Right lobe of liver (tissue), 6 donors: ENCODE measurements at regions not wholly inside any gene's neighbourhood (a gene's known extent, or its start where the extent isn't known, plus 50 kb on each side); places are given as distances from the start of the nearest gene placed in this dataset.

Source experiments
- ATAC-seq, 4 donors: fragments of 200-7000 bp; cut with Tn5 transposase; one replicate each; pipeline ENCODE4 v1.9.1; 2020; ENCODE audit warnings: mild to moderate bottlenecking in 4 of 4, moderate library complexity in 4 of 4
- DNase-seq, 3 donors: peaks; one replicate each; pipeline ENCODE4 v3.0.0-alpha.2; 2020
- H3K27ac ChIP-seq, 3 donors: fragments of 200-600 bp; one replicate each; pipeline ENCODE4 v1.8.0; 2022
- H3K27me3 ChIP-seq, 2 donors: fragments of 200-600 bp; one replicate each; pipeline ENCODE4 v1.8.0; 2022
- H3K36me3 ChIP-seq, 4 donors: fragments of 200-600 bp; sonication (generic) in 1 of 4; one replicate each; pipeline versions ENCODE4 v1.5.1 to v1.8.0; 2017 to 2022; ENCODE audit warnings: control low read depth in 1 of 4
- H3K4me1 ChIP-seq, 4 donors: fragments of 200-600 bp; sonication (generic) in 1 of 4; one replicate each; pipeline versions ENCODE4 v1.5.1 to v1.8.0; 2017 to 2022; ENCODE audit warnings: control low read depth in 1 of 4
- H3K4me3 ChIP-seq, 3 donors: fragments of 200-600 bp; one replicate each; pipeline ENCODE4 v1.8.0; 2022
- H3K9me3 ChIP-seq, 4 donors: fragments of 200-600 bp; sonication (generic) in 1 of 4; one replicate each; pipeline versions ENCODE4 v1.5.1 to v1.8.0; 2017 to 2022; ENCODE audit warnings: control low read depth in 1 of 4
- POLR2A ChIP-seq: fragments of 450-650 bp; IDR thresholded peaks from one replicate; pipeline ENCODE4 v1.6.1; 2017; ENCODE audit warnings: antibody characterized with exemption, mild to moderate bottlenecking
- WGBS: methylation state at CpG from one replicate; pipeline ENCODE4 v1.1.6; 2018; ENCODE audit warnings: low coverage, low lambda C conversion rate; ENCODE audit not compliant: insufficient coverage; ENCODE audit errors: missing lambda C conversion rate; 5-methylcytosine and 5-hydroxymethylcytosine counted together
- intact Hi-C, 2 donors: fragments of 100-400 bp; cut with DNase I; formaldehyde crosslinking; loops; one replicate each; pipeline versions ENCODE4 v1.11.2 to v1.14.1; 2022
- TF ChIP-seq, protein P1 (sequence below), 4 donors: fragments of 200-600 bp in 3 of 4; fragments of 450-650 bp in 1 of 4; IDR thresholded peaks; one replicate each; pipeline versions ENCODE4 v1.5.1 to v1.8.0; 2016 to 2022; ENCODE audit warnings: antibody characterized with exemption in 4 of 4, mild to moderate bottlenecking in 2 of 4
- donor health status: DM: no; HTN: yes; CAD: no.
- donor health status: DM: no; HTN: no; CAD: no.
- donor health status: DM: no; HTN: no; CAD: no.
- donor health status: DM: no; HTN: yes; CAD: no.
- donor health status: DM: no; HTN: yes; CAD: no.

DNA sequence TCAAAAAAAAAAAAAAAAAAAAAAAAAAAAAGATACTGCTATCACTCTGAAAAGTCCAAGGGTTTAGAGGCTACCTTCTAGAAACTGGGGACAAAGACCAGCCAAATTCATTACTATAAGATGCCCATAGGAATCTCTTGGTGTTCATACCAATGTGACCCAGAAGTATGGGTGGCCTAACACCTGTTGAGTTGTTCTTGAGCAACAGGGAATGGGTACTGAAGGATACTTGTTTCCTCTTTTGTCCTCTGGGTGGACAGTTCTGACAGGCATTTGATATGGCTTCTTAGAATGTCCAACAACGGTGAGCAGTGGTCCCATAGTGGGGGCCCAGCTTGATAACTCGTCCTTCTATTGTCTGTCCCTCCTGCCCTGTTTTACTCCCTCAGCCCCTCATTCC lies 141.4 kb upstream of the PLEKHM1 start:
- intact Hi-C loops, result no loop called here
- Histone ChIP-seq H3K9me3 (no peaks in the 10 kb centered on the region), H3K4me1 (no peaks in the 10 kb centered on the region), H3K27me3 (no peaks in the 10 kb centered on the region), H3K36me3 (peaks cover 0 to 16% (median 0%) of the 10 kb centered on the region in 4 donors), H3K27ac (no peak overlapping the region), H3K4me3 (no peak overlapping the region)
- DNase-seq (no peak), ATAC-seq (no peak)
- TF ChIP-seq, protein P1, sequence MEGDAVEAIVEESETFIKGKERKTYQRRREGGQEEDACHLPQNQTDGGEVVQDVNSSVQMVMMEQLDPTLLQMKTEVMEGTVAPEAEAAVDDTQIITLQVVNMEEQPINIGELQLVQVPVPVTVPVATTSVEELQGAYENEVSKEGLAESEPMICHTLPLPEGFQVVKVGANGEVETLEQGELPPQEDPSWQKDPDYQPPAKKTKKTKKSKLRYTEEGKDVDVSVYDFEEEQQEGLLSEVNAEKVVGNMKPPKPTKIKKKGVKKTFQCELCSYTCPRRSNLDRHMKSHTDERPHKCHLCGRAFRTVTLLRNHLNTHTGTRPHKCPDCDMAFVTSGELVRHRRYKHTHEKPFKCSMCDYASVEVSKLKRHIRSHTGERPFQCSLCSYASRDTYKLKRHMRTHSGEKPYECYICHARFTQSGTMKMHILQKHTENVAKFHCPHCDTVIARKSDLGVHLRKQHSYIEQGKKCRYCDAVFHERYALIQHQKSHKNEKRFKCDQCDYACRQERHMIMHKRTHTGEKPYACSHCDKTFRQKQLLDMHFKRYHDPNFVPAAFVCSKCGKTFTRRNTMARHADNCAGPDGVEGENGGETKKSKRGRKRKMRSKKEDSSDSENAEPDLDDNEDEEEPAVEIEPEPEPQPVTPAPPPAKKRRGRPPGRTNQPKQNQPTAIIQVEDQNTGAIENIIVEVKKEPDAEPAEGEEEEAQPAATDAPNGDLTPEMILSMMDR (IDR thresholded peaks at IDR 0.05), result no peak
- no peak for TF ChIP-seq POLR2A
- 95% methylated on average over 2 of the region's 2 CpGs for WGBS

DNA sequence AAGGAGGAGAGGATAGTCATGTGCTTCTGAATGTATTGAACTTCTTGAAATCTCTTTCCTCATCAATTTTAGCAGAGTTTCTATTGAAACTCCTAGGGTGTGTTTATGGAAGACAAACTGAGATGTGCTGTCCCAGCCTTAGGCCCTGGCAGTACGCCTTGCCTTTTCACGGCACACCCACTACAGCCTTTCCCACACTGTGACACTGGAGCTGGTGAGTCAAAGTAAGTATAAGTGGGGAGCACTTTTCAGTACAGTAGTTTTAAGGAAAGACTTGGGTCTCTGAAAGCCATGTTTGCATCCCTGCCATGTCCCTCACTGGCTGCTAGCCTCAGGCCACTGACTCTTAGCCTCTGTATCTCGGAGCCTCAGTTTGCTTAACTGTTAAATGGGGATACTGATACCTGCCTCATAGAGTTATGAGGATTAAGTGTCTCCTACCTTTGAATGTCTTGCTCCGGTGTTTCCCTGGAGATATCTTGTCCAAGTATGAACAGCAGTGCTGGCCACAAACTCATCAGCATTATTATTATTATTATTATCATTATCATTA lies 144.7 kb upstream of the CRHR1 start:
- 100% methylated on average over 4 of the region's 4 CpGs for WGBS
- no peaks in the 10 kb centered on the region for H3K9me3 ChIP-seq
- H3K4me1 ChIP-seq, result no peaks in the 10 kb centered on the region
- H3K27me3 ChIP-seq, result no peaks in the 10 kb centered on the region
- DNase-seq, result no peak
- ATAC-seq, result no peak
- no peak overlapping the region for H3K4me3 ChIP-seq
- H3K36me3 ChIP-seq, result no peaks in the 10 kb centered on the region
- no peak overlapping the region for H3K27ac ChIP-seq
- TF ChIP-seq, protein P1 (IDR thresholded peaks at IDR 0.05), result no peak
- TF ChIP-seq POLR2A, result no peak
- intact Hi-C loops, result no loop called here

DNA sequence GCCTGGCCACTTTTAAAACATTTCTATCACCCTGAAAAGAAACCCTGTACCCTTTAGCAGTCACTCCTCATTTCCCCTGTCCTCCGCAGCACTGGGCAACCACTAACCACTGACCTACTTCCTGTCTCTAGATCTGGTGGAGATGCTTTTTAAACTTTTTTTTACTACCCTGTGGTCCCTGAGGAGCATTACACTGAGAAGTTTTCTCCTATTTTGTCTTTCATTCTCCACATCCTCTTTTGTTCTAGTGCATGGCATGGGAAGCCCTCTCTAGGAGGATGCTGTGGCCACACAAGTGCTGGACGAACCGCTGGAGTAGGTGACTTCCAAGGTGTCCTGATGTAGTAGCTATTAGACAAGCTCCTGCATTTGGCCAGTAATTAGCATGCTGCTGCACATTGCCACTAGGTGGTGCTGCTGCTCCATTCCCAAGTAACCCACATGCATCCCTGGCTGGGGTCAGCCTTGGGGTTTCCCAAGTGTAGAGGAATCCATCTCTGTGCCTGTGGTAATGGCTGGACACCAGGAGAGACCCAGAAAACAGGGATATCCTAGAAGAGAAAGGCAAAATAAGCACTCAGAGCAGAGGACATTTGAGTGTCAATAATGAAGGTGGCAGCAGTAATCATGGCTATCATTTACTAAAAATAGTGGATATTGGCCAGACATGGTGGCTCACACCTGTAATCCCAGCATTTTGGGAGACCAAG lies 143.8 kb upstream of the CRHR1 start:
- H3K4me3 ChIP-seq, result no peak overlapping the region
- no peaks in the 10 kb centered on the region for H3K4me1 ChIP-seq
- intact Hi-C loops, result loop anchor here (5.0 kb wide), 2 partner anchors 187 to 192 kb away; no protein-coding TSS in a partner anchor
- no peaks in the 10 kb centered on the region for H3K9me3 ChIP-seq
- H3K27ac ChIP-seq, result no peak overlapping the region
- no peaks in the 10 kb centered on the region for H3K36me3 ChIP-seq
- ATAC-seq (peak; percentile 88 to 93 (median 90)), DNase-seq (peak; percentile 71 to 73 (median 72))
- no peak for TF ChIP-seq POLR2A
- TF ChIP-seq, protein P1 (IDR thresholded peaks at IDR 0.05), result peak; percentile 87 to 96 (median 95)
- H3K27me3 ChIP-seq, result no peaks in the 10 kb centered on the region
- WGBS, result 0% methylated on average over 3 of the region's 3 CpGs

DNA sequence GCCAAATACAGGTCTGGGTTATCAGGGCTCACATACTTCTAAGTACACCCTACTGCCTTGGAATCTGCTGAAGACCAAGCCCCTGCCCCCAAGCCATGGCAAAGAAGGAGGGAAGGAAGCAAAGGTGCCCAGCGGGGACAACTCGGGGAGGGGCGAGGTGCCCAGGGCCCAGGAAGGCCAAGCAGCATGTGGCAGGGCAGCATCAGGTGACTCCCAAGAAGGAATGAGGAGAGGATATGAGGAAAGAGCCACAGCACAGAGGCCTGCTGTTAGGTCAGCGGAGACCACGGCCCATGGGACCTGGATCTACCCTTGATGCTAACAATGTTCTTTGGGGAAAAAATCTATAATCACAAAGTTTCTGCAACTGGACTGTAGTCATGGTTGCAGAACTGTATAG lies 142.6 kb upstream of the CRHR1 start:
- WGBS, result 71% methylated on average over 5 of the region's 5 CpGs
- Histone ChIP-seq H3K27me3 (no peaks in the 10 kb centered on the region), H3K4me1 (no peaks in the 10 kb centered on the region), H3K4me3 (no peak overlapping the region), H3K36me3 (no peaks in the 10 kb centered on the region), H3K9me3 (no peaks in the 10 kb centered on the region), H3K27ac (no peak overlapping the region)
- no peak for DNase-seq
- TF ChIP-seq POLR2A, result no peak
- TF ChIP-seq, protein P1 (IDR thresholded peaks at IDR 0.05), result no peak
- intact Hi-C loops, result loop anchor here (5.0 kb wide), 2 partner anchors 186 to 191 kb away; no protein-coding TSS in a partner anchor
- ATAC-seq, result no peak
